ENCODE measurements at regions not wholly inside any gene's neighbourhood (a gene's known extent, or its start where the extent isn't known, plus 50 kb on each side); places are given as distances from the start of the nearest gene placed in this dataset.
"Not testable (repeated sequence)": the region's sequence is repeated elsewhere in the genome, so short reads cannot be mapped to it uniquely, and the experiment has no call there.

- no peak for DNase-seq
Observed at GRCh38 chr1:81187635-81188034, 613.1 kb upstream of the ADGRL2 start.

DNA sequence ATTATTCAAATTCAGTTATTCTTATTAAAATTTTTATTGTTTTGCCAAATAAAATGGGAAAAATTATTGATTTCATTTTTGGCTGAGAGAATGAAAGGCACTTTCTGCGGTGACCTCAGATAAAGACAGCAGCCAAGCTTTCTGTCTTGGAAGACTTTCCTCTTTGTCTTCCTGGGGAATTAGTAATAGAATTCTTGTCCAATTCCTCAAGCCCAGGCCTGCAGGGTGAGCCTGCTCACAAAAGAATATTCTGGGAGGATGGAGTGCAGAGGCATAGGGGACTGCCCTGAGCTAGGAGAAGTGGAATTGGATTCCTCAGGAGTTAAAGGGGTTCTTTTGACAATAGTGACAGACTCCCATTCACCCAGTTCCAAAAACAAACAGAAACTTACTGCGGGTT is 614.5 kb upstream of the ADGRL2 start:
- DNase-seq: no peak

GRCh38 chr1:81183553-81183952 is 617.2 kb upstream of the ADGRL2 start:
- no peak for DNase-seq

DNA sequence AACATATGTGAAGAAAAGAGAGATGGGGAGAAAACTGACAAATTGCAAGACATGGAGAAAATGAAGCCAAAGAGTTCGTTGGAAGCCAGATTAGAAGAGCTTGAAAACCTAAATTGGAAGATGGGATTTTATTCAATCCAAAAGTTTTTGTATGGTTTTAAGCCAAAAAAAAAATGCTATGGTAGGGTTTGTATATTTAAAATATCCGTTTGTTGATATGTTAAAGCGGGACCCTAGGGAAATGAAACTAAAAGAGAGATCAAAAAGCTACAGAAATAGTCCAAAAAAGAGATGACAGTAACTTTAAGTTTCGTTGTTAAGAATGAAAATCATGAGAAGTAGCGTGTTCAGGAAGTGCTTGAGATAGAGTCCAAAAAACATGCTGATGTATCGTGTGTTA is 617.7 kb upstream of the ADGRL2 start:
- no peak for DNase-seq

- no peak for DNase-seq
Observed at GRCh38 chr1:81179242-81179641, 621.5 kb upstream of the ADGRL2 start.

DNA sequence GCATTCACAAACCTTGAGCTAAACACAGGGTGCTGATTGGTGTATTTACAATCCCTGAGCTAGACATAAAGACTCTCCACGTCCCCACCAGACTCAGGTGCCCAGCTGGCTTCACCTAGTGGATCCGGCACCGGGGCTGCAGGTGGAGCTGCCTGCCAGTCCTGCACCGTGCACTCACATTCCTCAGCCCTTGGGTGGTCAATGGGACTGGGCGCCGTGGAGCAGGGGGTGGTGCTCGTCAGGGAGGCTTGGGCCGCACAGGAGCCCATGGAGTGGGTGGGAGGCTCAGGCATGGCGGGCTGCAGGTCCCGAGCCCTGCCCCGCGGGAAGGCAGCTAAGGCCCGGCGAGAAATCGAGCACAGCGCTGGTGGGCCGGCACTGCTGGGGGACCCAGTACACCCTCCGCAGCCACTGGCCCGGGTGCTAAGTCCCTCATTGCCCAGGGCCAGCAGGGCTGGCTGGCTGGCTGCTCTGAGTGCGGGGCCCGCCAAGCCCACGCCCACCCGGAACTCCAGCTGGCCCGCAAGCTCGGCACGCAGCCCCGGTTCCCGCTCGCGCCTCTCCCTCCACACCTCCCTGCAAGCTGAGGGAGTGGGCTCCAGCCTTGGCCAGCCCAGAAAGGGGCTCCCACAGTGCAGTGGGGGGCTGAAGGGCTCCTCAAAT is 622.2 kb upstream of the ADGRL2 start:
- not testable (repeated sequence) for DNase-seq

DNA sequence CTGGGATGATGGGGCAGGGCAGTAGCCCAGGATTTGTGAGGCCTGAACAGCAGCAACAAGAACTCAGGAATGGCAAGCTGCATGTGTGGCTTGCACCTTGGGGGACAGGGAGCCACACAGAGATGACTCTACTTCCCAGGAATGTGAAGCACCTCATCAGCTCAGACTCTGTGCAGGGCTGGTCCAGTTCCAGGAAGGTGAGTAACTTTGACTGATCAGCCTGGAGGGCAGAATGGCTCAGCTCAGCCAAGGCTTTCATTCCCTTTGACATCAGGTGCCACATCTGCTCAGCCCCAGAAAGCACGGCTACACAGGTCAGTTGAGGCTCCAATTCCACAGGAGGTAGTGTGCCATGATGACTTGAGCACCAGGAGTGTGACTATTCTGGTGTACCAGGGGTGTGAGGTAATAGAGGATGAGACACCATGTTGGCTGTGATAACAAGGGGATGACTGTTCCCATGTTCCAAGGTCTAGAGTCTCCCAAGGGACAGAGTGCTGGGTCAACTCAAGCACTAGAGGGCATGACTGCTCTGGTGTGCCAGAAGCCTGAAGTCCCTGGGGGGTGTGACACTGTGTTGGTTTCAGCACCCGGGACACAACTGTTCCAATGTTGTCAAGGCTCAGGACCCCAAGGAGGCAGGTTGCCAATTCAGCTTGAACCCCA is 625.8 kb upstream of the ADGRL2 start:
- no peak for DNase-seq

- DNase-seq: no peak
Observed at GRCh38 chr1:81174052-81174451, 626.7 kb upstream of the ADGRL2 start.

- DNase-seq: no peak
Observed at GRCh38 chr1:81172483-81172882, 628.3 kb upstream of the ADGRL2 start.

GRCh38 chr1:81170721-81171120 is 630.0 kb upstream of the ADGRL2 start:
- DNase-seq: no peak

DNA sequence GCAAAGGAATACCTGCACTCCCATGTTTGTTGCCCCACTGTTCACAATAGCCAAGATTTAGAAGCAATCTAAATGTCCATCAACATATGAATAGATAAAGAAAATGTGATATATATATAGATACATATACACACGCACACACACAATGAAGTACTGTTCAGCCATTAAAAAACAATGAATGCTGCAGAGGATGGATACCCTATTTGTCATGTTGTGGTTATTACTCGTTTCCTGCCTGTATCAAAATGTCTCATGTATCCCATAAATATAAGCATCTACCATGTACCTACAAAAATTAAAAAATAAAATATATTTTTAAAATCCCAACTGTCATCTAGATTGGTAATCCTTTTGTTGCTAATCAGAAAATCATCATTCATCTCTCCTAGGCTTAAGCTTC is 634.8 kb upstream of the ADGRL2 start:
- DNase-seq: no peak

DNA sequence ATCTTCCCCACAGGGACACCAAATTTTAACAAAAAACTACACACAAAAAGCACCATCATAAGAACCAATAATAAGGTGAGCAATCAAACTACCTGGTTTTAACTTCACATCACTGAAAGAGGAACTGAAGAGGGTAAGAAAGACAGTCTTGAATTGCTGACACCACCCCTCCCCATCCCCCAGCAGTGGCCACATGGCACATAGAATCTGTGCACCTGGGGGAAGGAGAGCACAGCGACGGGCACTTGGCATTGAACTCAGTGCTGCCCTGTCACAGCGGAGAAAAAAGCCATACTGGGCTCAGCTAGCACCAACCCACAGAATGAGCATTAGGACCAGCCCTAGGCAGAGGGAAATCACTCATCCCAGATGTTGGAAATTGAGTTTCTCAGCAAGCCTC is 640.0 kb upstream of the ADGRL2 start:
- DNase-seq: no peak

DNA sequence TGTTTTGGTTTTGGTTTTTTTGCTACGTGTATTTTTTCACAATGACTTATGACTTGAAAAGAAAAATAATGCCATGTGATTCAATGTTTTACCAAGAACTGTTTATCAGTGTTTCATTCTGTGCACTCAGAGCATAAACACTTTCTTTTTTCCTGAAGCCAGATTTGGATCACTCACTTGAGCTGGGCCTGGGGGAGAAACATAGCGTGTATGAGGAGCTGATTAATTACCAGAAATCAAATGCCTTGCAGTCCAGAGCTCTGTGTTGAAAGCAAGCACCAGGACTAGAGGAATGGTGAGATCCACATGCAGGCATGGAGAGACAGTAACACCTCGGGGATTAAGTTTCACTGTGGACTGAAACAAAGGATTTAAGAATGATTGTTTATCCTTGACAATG is 642.1 kb upstream of the ADGRL2 start:
- DNase-seq: no peak

- DNase-seq: no peak
Observed at GRCh38 chr1:81157686-81158085, 643.0 kb upstream of the ADGRL2 start.

GRCh38 chr1:81156887-81157286 is 643.8 kb upstream of the ADGRL2 start:
- DNase-seq: no peak

DNA sequence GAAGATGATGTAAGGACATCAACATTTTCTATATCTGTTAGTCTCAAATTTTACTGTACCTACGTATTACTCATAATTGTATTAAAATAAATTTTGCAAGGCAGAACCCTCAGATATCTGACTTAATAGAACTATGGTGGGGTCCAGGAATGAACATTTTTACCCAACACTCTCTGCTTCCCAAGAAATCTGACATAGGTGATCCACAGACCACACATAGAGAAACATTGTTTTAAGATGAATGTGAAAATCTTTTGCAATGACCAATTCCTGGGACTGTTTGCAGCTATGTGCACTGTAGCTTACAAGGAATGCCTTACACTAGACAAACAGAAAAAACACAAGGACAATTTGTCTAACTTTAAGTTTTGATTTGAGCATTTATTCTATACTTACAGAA is 645.6 kb upstream of the ADGRL2 start:
- DNase-seq: no peak

GRCh38 chr1:81151206-81151605 is 649.5 kb upstream of the ADGRL2 start:
- DNase-seq: no peak

DNA sequence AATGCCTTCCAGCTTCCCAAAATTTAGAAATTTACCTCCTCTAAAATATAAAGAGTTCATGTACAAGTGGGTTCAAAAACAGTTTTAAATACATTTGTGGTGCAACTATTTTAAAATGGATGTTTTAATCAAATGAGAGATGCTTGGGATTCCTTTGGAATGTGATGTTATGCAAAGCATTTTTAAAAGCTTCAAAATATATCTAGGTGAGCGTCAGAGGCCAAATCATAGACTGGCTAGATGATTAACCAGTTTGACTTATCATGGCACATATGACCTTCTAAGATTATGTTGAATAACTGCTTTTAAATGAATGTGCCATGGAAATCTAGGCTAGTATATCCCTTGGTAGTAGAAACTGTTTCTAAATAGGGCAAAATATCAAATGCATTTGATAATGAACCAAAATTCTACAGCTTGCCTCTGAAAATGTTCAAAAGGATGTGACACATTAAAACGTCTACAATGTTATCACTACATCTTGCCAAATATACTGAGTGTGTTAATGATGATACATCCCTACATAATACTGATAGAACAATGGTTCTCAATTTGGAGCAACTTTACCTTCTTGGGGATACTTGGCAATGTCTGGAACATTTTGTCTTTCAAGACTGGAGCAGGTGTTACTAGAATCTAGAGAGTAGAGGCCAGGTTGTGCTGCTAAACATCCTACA is 650.9 kb upstream of the ADGRL2 start:
- no peak for DNase-seq

GRCh38 chr1:81144240-81144825 is 656.4 kb upstream of the ADGRL2 start:
- DNase-seq: no peak

GRCh38 chr1:81142099-81142826 is 658.5 kb upstream of the ADGRL2 start:
- DNase-seq: no peak

- no peak for DNase-seq
Observed at GRCh38 chr1:81135524-81135923, 665.2 kb upstream of the ADGRL2 start.

DNA sequence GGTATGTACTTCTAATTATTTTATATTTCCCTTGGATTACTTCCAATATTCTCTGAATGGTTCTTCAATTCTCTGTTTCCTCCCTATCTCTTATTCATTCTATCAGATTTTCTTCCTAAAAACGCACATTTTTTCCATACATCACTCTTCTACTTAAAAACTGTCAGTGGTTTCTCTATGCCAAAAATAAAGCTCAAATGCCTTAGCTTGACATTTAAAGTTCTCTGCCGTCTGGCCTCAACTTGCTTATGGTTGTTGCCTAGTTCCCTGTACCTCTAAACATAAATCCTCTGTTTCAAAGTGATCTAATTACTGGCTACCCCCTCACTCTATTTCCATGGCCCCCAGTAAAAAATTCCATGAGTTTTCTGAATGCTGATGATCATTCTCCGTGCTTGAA is 671.0 kb upstream of the ADGRL2 start:
- DNase-seq: no peak

DNA sequence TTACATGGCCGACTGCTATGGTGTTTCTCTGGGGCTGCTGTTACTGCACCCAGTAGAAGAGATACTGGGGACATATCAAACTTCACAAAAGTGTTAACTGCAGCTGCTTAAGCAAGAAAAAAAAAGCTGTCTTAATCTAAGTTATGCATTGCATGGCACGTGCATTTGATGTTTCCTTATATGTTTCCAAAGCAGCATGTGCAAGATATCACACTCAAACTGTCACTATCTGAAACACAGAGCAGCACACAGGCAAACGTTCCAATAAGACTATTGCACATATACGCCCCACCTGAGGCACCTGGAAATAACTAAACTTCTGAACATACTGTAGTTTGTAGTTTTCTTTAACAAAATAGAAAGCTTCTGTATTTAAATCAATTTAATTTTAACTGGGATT is 671.4 kb upstream of the ADGRL2 start:
- no peak for DNase-seq
